ELF-1 (cell line): ENCODE measurements at regions not wholly inside any gene's neighbourhood (a gene's known extent, or its start where the extent isn't known, plus 50 kb on each side); places are given as distances from the start of the nearest gene placed in this dataset.

Source experiments
- DNase-seq: peaks from one replicate; pipeline ENCODE4 v3.0.0-alpha.2; 2016; ENCODE audit warnings: low read depth, low spot score

DNA sequence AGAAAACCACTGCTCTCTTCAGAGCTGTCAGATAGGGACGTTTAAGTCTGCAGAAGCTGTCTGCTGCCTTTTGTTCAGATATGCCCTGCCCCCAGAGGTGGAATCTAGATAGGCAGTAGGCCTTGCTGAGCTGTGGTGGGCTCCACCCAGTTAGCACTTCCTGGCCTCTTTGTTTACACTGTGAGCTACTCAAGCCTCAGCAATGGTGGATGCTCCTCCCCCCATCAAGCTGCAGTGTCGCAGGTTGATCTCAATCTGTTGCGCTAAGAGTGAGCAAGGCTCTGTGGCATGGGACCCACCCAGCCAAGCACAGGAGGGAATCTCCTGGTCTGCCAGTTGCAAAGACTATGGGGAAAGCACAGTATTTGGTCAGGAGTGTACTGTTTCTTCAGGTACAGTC is 59.2 kb upstream of the ZNF641 start:
- peak; percentile 53 for DNase-seq

DNA sequence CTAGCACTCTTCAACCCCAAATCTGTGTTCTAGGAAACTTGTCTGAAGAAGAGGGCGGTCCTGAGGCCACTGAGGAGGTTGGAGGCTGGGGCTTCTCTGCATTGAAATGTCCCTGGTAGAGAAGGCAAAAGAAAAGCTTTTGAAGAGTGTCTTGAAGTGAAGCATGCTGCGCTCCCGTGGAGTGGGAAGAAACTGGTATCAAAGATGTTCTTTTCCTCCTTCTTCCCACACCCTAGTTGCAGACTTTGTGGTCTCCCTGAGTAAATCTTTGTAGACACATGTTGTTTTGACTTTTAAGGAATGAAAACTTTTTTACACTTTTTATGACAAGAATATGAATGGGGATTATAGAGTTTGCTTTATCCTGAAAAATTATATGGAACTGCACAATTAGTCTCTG is 59.0 kb upstream of the ANP32D start:
- no peak for DNase-seq

DNA sequence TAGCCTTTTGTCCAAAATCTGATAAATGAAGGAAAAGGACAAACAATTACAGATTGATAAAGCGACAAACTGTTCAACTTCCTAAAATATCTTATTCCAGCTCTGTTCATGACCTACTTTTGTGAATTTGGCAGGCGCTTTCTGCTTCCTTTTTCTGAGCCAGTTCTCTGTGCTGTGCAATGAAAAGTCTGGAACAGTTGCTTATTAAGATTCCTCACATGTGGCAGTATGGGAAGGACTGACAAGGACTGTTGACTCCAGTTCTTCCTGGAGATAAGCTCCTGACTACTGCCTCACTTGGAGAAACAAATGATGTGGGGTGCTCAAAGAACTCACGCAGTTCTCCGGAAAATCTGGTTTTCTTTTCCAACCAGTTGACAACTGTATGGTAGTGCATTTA is 58.3 kb upstream of the ANP32D start:
- DNase-seq = no peak

DNA sequence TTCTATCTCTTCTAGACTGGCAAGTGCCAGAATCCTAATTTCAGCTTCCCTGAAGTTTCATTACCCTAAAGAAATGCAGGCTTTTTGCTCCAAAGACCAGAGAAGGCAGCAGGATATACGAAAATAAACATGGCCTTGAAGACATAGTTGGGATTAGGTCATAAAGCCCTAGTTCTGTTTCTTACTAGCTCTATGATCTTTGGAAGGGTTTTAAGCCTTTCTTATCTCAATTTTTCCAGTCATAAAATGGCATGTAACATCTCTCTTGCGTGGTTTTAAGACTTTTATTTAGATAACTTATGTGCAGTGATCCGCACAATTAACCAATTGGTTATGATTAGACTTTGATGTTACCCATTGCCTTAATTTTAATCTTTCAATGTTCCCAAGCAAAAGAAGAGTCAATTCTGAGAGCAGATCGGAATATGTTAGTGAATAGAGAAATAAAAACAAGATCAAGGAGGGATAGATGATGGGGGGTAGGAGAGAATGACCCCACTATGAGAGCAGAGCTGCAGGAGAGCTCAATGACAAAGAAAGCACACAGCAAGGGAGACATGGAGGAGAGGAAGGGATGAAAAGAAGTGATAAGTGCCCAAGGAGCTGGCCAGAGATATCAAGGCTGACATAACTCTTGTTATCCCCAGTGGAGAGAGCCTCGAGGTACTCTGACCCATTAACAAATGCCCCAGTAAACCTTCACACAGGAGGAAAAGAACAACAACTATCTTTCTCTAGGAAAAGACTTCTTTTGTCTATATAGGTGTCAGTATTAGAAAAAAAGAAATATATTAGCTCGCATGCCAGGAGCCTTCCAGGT is 53.0 kb upstream of the ANP32D start:
- DNase-seq = no peak

DNA sequence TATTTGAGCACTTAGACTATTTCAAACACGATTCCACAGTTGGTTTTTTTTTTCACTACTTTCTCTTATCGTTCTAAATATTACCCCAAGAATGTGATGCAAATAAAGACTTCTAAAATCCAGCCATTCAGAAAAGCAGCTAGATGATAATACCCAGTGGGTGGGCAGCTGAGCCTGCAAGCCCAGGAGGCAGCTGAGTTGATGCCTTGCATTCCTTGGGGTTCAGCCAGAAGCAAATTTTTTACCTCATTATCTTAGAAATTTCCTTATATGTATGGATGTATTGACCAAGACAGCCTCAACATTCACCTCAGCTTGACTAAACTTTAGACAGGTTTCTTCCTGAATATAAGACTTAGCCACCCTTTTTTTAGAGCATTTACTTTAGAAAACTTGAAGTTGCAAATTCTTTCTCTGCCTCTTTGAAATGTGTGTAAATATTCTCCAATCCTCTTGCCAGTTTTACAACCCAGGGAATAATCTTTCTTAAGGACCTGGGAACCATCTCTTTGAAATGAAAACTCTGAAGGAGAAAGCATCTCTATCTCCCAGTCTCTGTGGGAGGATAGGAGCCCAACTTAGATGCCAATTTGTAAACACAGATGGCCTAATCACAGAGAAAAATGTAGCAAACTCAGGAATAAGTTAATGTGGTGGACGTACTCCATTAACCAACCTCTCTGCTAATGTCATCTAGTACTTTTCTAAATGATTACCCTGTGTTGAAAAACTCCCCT is 52.2 kb upstream of the ANP32D start:
- DNase-seq = no peak

DNA sequence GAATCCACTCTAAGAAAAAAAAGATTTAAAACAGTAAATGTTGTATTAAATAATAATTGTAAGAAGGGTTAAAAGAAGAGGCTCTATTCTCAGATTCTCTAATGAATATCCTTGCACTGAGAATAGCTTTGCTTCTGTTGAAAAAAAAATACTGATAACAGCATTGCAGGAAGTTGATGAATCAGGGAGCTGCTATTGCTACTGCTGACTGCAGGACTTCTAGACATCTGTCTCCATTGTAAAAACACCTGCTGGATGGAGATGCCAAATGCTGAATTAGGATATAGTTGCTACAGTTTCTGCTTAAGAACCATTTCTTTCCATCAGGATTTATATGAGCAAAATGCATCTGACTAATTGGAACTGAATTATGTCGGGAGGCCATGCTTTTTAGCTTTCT is 50.3 kb upstream of the ANP32D start:
- no peak for DNase-seq
